Natural killer cell (primary cell): ENCODE measurements at regions not wholly inside any gene's neighbourhood (a gene's known extent, or its start where the extent isn't known, plus 50 kb on each side); places are given as distances from the start of the nearest gene placed in this dataset.
"Not testable (repeated sequence)": the region's sequence is repeated elsewhere in the genome, so short reads cannot be mapped to it uniquely, and the experiment has no call there.

ENCODE experiments used
- ATAC-seq, 3 donors: fragments of 150-1000 bp in 2 of 3; fragments of 200-7000 bp in 1 of 3; cut with Tn5 transposase; 1 replicate in 1 of 3; 2 replicates in 2 of 3; pipeline ENCODE4 v1.10.0; 2021; ENCODE audit warnings: mild to moderate bottlenecking in 2 of 3, moderate library complexity in 2 of 3
- DNase-seq, 2 donors: peaks; one replicate each; pipeline versions ENCODE4 v3.0.0 to v3.0.0-alpha.2; 2013 to 2021; ENCODE audit warnings: mixed read lengths in 1 of 2
- H3K27ac ChIP-seq: one replicate; pipeline ENCODE4 v1.5.1; 2013; ENCODE audit warnings: mild to moderate bottlenecking, low read length
- H3K27me3 ChIP-seq: one replicate; pipeline ENCODE4 v1.6.1; 2013; ENCODE audit warnings: low read length; ENCODE audit not compliant: control insufficient read depth, insufficient read depth
- H3K36me3 ChIP-seq: one replicate; pipeline ENCODE4 v1.6.1; 2013; ENCODE audit warnings: low read length; ENCODE audit not compliant: control insufficient read depth, insufficient read depth
- H3K4me1 ChIP-seq: one replicate; pipeline ENCODE4 v1.6.1; 2013; ENCODE audit warnings: low read length; ENCODE audit not compliant: control insufficient read depth, insufficient read depth
- H3K4me3 ChIP-seq: one replicate; pipeline ENCODE4 v1.5.1; 2013; ENCODE audit warnings: low read length
- H3K9me3 ChIP-seq: one replicate; pipeline ENCODE4 v1.6.1; 2013; ENCODE audit warnings: low read length; ENCODE audit not compliant: control insufficient read depth, insufficient read depth
- H3K27ac Mint-ChIP-seq, 2 donors: one replicate each; pipeline ENCODE4 v1.8.0; 2022; ENCODE audit warnings: mild to moderate bottlenecking in 2 of 2, mixed read lengths in 2 of 2, moderate library complexity in 1 of 2
- H3K27me3 Mint-ChIP-seq, 2 donors: one replicate each; pipeline ENCODE4 v1.8.0; 2022; ENCODE audit warnings: low read depth in 2 of 2, mixed read lengths in 2 of 2
- H3K36me3 Mint-ChIP-seq: one replicate; pipeline ENCODE4 v1.8.0; 2022; ENCODE audit warnings: mixed read lengths
- H3K4me1 Mint-ChIP-seq, 2 donors: one replicate each; pipeline ENCODE4 v1.8.0; 2022; ENCODE audit warnings: mixed read lengths in 2 of 2
- H3K4me3 Mint-ChIP-seq: one replicate; pipeline ENCODE4 v1.8.0; 2022; ENCODE audit warnings: mild to moderate bottlenecking, moderate library complexity, mixed read lengths
- H3K9me3 Mint-ChIP-seq, 2 donors: one replicate each; pipeline ENCODE4 v1.8.0; 2022; ENCODE audit warnings: mixed read lengths in 2 of 2
- WGBS: methylation state at CpG from one replicate; pipeline ENCODE4 v1.1.7; 2013; ENCODE audit warnings: missing lambda C conversion rate; ENCODE audit not compliant: insufficient coverage; 5-methylcytosine and 5-hydroxymethylcytosine counted together
- intact Hi-C: fragments of 100-400 bp; cut with micrococcal nuclease; formaldehyde crosslinking; loops from one replicate; pipeline ENCODE4 v1.14.2; 2022
- TF ChIP-seq, protein P1 (sequence below): fragments of 200-600 bp; IDR thresholded peaks from one replicate; pipeline ENCODE4 v1.8.0; 2022; ENCODE audit warnings: antibody characterized with exemption

DNA sequence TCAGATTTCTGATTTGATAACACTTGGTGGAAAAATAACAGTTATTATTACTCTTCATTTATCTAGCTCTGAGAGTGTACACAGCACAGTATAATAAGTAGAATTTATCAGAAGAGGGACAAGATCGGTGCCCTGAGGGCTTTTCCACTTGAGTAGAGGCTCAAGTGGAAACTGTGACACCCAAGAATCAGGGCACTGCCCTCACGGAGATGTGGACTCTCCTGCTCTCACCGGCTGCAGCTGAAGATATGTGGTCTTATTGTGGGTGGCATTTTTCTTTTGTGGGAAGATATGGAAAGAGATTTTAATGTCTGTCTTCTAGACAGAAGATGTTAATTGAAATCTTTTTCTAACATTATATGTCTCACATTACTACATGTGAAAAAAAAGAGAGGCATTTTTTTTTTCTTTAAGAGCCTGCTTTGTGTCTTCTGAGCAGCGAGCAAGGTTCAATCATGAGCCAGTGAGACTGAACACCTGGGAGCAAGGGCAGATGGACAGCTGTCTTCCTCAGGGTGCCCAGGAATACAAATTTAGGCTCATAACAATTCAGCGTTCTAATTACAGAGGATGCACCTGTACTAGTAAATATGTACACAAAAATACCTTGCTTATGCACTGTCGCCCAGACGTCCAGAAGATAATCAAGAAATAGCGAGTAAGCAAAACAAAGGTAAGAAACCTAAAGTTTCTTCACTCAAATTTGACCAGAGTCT, 1098.2 kb upstream of the FANCL start:
- Histone ChIP-seq H3K27me3 (no peaks in the 10 kb centered on the region), H3K36me3 (no peaks in the 10 kb centered on the region), H3K27ac (no peak overlapping the region), H3K9me3 (no peaks in the 10 kb centered on the region), H3K4me3 (no peak overlapping the region), H3K4me1 (no peaks in the 10 kb centered on the region)
- intact Hi-C loops: no loop called here
- DNase-seq (no peak), ATAC-seq (no peak)
- Mint-ChIP-seq H3K9me3 (peaks cover 2 to 11% of the 10 kb centered on the region in 2 donors), H3K4me1 (no peaks in the 10 kb centered on the region), H3K36me3 (no peaks in the 10 kb centered on the region), H3K4me3 (no peak overlapping the region), H3K27me3 (no peaks in the 10 kb centered on the region), H3K27ac (no peak overlapping the region)
- TF ChIP-seq, protein P1, sequence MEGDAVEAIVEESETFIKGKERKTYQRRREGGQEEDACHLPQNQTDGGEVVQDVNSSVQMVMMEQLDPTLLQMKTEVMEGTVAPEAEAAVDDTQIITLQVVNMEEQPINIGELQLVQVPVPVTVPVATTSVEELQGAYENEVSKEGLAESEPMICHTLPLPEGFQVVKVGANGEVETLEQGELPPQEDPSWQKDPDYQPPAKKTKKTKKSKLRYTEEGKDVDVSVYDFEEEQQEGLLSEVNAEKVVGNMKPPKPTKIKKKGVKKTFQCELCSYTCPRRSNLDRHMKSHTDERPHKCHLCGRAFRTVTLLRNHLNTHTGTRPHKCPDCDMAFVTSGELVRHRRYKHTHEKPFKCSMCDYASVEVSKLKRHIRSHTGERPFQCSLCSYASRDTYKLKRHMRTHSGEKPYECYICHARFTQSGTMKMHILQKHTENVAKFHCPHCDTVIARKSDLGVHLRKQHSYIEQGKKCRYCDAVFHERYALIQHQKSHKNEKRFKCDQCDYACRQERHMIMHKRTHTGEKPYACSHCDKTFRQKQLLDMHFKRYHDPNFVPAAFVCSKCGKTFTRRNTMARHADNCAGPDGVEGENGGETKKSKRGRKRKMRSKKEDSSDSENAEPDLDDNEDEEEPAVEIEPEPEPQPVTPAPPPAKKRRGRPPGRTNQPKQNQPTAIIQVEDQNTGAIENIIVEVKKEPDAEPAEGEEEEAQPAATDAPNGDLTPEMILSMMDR: no peak
- 52% methylated on average over 7 of the region's 8 CpGs for WGBS

DNA sequence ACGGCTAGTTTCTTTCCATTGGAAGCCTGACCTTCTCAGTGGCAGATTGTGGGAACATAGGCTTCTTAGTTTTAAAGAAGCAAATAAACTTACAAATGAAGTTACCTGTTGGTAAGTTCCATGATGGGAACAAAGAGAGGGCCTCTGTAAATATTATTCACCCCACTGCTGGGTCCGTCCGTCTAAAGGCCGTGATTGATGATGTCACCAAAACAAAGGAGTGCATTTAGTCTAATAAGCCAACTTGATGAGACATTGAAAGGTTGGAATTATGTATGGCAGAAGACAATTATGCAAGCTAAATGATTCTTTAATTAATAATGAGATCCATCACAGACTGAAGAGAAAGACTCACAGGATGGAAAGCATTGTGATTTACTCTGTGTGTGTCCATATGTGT, 1091.9 kb upstream of the FANCL start:
- TF ChIP-seq, protein P1: no peak
- Mint-ChIP-seq H3K9me3 (peaks cover 5% of the 10 kb centered on the region in 2 donors), H3K4me1 (no peaks in the 10 kb centered on the region), H3K27ac (no peak overlapping the region), H3K36me3 (no peaks in the 10 kb centered on the region), H3K27me3 (no peaks in the 10 kb centered on the region), H3K4me3 (no peak overlapping the region)
- Histone ChIP-seq H3K36me3 (no peaks in the 10 kb centered on the region), H3K27ac (no peak overlapping the region), H3K4me1 (no peaks in the 10 kb centered on the region), H3K27me3 (no peaks in the 10 kb centered on the region), H3K9me3 (no peaks in the 10 kb centered on the region), H3K4me3 (no peak overlapping the region)
- DNase-seq (no peak), ATAC-seq (no peak)
- intact Hi-C loops: no loop called here
- 90% methylated on average over 3 of the region's 4 CpGs for WGBS

DNA sequence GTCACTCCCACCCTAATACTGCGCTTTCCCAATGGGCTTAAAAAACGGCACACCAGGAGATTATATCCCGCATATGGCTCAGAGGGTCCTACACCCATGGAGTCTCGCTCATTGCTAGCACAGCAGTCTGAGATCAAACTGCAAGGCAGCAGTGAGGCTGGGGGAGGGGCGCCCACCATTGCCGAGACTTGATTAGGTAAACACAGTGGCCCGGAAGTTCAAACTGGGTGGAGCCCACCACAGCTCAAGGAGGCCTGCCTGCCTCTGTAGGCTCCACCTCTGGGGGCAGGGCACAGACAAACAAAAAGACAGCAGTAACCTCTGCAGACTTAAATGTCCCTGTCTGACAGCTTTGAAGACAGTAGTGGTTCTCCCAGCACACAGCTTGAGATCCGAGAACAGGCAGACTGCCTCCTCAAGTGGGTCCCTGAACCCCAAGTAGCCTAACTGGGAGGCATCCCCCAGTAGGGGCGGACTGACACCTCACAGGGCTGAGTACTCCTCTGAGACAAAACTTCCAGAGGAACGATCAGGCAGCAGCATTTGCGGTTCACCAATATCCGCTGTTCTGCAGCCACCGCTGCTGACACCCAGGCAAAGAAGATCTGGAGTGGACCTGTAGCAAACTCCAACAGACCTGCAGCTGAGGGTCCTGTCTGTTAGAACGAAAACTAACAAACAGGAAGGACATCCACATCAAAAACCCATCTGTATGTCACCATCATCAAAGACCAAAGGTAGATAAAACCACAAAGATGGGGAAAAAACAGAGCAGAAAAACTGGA, 1085.6 kb upstream of the FANCL start:
- intact Hi-C loops, H3K4me1 Mint-ChIP-seq, H3K9me3 Mint-ChIP-seq, DNase-seq, H3K4me1 ChIP-seq, H3K36me3 ChIP-seq, ATAC-seq, H3K27ac ChIP-seq, H3K4me3 ChIP-seq, H3K36me3 Mint-ChIP-seq, H3K27ac Mint-ChIP-seq, H3K9me3 ChIP-seq, H3K4me3 Mint-ChIP-seq, H3K27me3 ChIP-seq, H3K27me3 Mint-ChIP-seq: not testable (repeated sequence)
- WGBS: 75% methylated on average over 14 of the region's 14 CpGs

GRCh38 chr2:59322870-59323269, 1081.7 kb upstream of the FANCL start:
- no peak overlapping the region for H3K4me3 Mint-ChIP-seq

More at GRCh38 chr2:59322870-59323269, 1081.7 kb upstream of the FANCL start:
- Mint-ChIP-seq H3K36me3 (no peaks in the 10 kb centered on the region), H3K27ac (no peak overlapping the region), H3K4me1 (no peaks in the 10 kb centered on the region), H3K9me3 (peaks cover 7 to 8% of the 10 kb centered on the region in 2 donors), H3K27me3 (no peaks in the 10 kb centered on the region)
- Histone ChIP-seq H3K9me3 (no peaks in the 10 kb centered on the region), H3K36me3 (no peaks in the 10 kb centered on the region), H3K4me1 (no peaks in the 10 kb centered on the region), H3K27ac (no peak overlapping the region), H3K27me3 (no peaks in the 10 kb centered on the region), H3K4me3 (no peak overlapping the region)
- WGBS: 92% methylated on average over 2 of the region's 2 CpGs
- ATAC-seq (no peak), DNase-seq (no peak)
- intact Hi-C loops: no loop called here
- TF ChIP-seq, protein P1: no peak
